Fibroblast of skin of abdomen (primary cell): ENCODE measurements at regions not wholly inside any gene's neighbourhood (a gene's known extent, or its start where the extent isn't known, plus 50 kb on each side); places are given as distances from the start of the nearest gene placed in this dataset.

Experiments
- DNase-seq: peaks from one replicate; pipeline ENCODE4 v3.0.0-alpha.2; 2013

- no peak for DNase-seq
These were observed 149.8 kb downstream of the ZIC5 start for GRCh38 chr13:99821741-99822140.

- DNase-seq = no peak
These were observed 151.6 kb downstream of the ZIC5 start for GRCh38 chr13:99819967-99820366.

GRCh38 chr13:99816321-99816720 is 155.2 kb downstream of the ZIC5 start:
- no peak for DNase-seq

GRCh38 chr13:99813336-99814095 is 158.1 kb downstream of the ZIC5 start:
- DNase-seq = no peak

GRCh38 chr13:99812625-99813024 is 158.9 kb downstream of the ZIC5 start:
- DNase-seq = peak; percentile 71

GRCh38 chr13:99811067-99811700 is 160.4 kb downstream of the ZIC5 start:
- DNase-seq = no peak

GRCh38 chr13:99809926-99810325 is 161.6 kb downstream of the ZIC5 start:
- no peak for DNase-seq

GRCh38 chr13:99809496-99809895 is 162.1 kb downstream of the ZIC5 start:
- no peak for DNase-seq

GRCh38 chr13:99808786-99809185 is 162.8 kb downstream of the ZIC5 start:
- DNase-seq = no peak

GRCh38 chr13:99806671-99807070 is 164.9 kb downstream of the ZIC5 start:
- DNase-seq = no peak

- DNase-seq = no peak
These were observed 166.2 kb downstream of the ZIC5 start for GRCh38 chr13:99805361-99805760.

- DNase-seq = no peak
These were observed 168.4 kb downstream of the ZIC5 start for GRCh38 chr13:99803141-99803540.

GRCh38 chr13:99802416-99802815 is 169.2 kb downstream of the ZIC5 start:
- DNase-seq = no peak

GRCh38 chr13:99800951-99801350 is 170.6 kb downstream of the ZIC5 start:
- DNase-seq = no peak

GRCh38 chr13:99800011-99800410 is 171.6 kb downstream of the ZIC5 start:
- no peak for DNase-seq

GRCh38 chr13:99798756-99799155 is 172.8 kb downstream of the ZIC5 start:
- no peak for DNase-seq

GRCh38 chr13:99797691-99798090 is 173.9 kb downstream of the ZIC5 start:
- DNase-seq = no peak

GRCh38 chr13:99796175-99796819 is 175.3 kb downstream of the ZIC5 start:
- peak; percentile 51 for DNase-seq

- no peak for DNase-seq
These were observed 179.3 kb downstream of the ZIC5 start for GRCh38 chr13:99792079-99792921.

- no peak for DNase-seq
These were observed 188.9 kb downstream of the ZIC5 start for GRCh38 chr13:99782669-99783068.

- no peak for DNase-seq
These were observed 193.1 kb downstream of the ZIC5 start for GRCh38 chr13:99778500-99778899.

- no peak for DNase-seq
These were observed 193.7 kb downstream of the ZIC5 start for GRCh38 chr13:99777873-99778272.

- no peak for DNase-seq
These were observed 196.9 kb downstream of the ZIC5 start for GRCh38 chr13:99774644-99775043.
